MM.1S (cell line): ENCODE measurements at regions not wholly inside any gene's neighbourhood (a gene's known extent, or its start where the extent isn't known, plus 50 kb on each side); places are given as distances from the start of the nearest gene placed in this dataset.

Source experiments
- DNase-seq: peaks from one replicate; pipeline ENCODE4 v3.0.0-alpha.2; 2015
- H2AFZ ChIP-seq: fragments of 300-600 bp; sonication (generic); 2 replicates; pipeline ENCODE4 v1.6.0; 2016; ENCODE audit warnings: antibody characterized with exemption, low read length
- H3F3A ChIP-seq: fragments of 300-600 bp; sonication (generic); 2 replicates; pipeline ENCODE4 v1.6.1; 2016; ENCODE audit warnings: mild to moderate bottlenecking, antibody characterized with exemption, low read length, moderate library complexity, mixed read lengths; ENCODE audit not compliant: insufficient read depth
- H3K27ac ChIP-seq: fragments of 300-600 bp; sonication (generic); 2 replicates; pipeline ENCODE4 v1.5.1; 2016; ENCODE audit warnings: mild to moderate bottlenecking, low read length
- H3K27me3 ChIP-seq: fragments of 300-600 bp; sonication (generic); replicated peaks from 2 replicates; pipeline ENCODE4 v1.6.0; 2016; ENCODE audit warnings: low read length; ENCODE audit not compliant: insufficient read depth
- H3K36me3 ChIP-seq: fragments of 300-600 bp; sonication (generic); replicated peaks from 2 replicates; pipeline ENCODE4 v1.6.1; 2016; ENCODE audit warnings: mild to moderate bottlenecking, low read length, mixed read lengths; ENCODE audit not compliant: insufficient read depth
- H3K4me1 ChIP-seq: fragments of 300-600 bp; sonication (generic); 2 replicates; pipeline ENCODE4 v1.6.1; 2016; ENCODE audit warnings: low read length, mixed read lengths
- H3K4me2 ChIP-seq: fragments of 300-600 bp; sonication (generic); 2 replicates; pipeline ENCODE4 v1.6.0; 2016; ENCODE audit warnings: low read depth, low read length
- H3K4me3 ChIP-seq: fragments of 300-600 bp; sonication (generic); 2 replicates; pipeline ENCODE4 v1.5.1; 2016; ENCODE audit warnings: low read length, mixed read lengths
- H3K79me2 ChIP-seq: fragments of 300-600 bp; sonication (generic); 2 replicates; pipeline ENCODE4 v1.6.1; 2016; ENCODE audit warnings: mixed run types, low read length, mixed read lengths
- H3K9ac ChIP-seq: fragments of 300-600 bp; sonication (generic); 2 replicates; pipeline ENCODE4 v1.6.1; 2016; ENCODE audit warnings: low read length, mixed read lengths
- H3K9me2 ChIP-seq: fragments of 300-600 bp; sonication (generic); replicated peaks from 2 replicates; pipeline ENCODE4 v1.6.1; 2016; ENCODE audit warnings: mild to moderate bottlenecking, low read length, mixed read lengths; ENCODE audit not compliant: insufficient read depth
- H3K9me3 ChIP-seq: fragments of 300-600 bp; sonication (generic); replicated peaks from 2 replicates; pipeline ENCODE4 v1.6.1; 2016; ENCODE audit warnings: mild to moderate bottlenecking, low read length, mixed read lengths; ENCODE audit not compliant: insufficient read depth
- H4K20me1 ChIP-seq: fragments of 300-600 bp; sonication (generic); 2 replicates; pipeline ENCODE4 v1.6.1; 2016; ENCODE audit warnings: mild to moderate bottlenecking, low read length, moderate library complexity, mixed read lengths; ENCODE audit not compliant: insufficient read depth
- CTCF ChIP-seq: fragments of 300-600 bp; sonication (generic); IDR thresholded peaks from 2 replicates; pipeline ENCODE4 v1.5.1; 2016; ENCODE audit warnings: antibody characterized with exemption, low read length, mixed read lengths
- EZH2 ChIP-seq: fragments of 300-600 bp; sonication (generic); optimal IDR thresholded peaks from 2 replicates; pipeline ENCODE3; 2017; ENCODE audit warnings: low read depth, mild to moderate bottlenecking, antibody characterized with exemption, low read length, mixed read lengths
- EZH2phosphoT487 ChIP-seq: fragments of 300-600 bp; sonication (generic); IDR thresholded peaks from 2 replicates; pipeline ENCODE4 v1.6.1; 2018; ENCODE audit warnings: antibody characterized with exemption, low read length

- no peak overlapping the region for H3K9ac ChIP-seq
- no peak for DNase-seq
- H3K9me3 ChIP-seq = no peaks in the 10 kb centered on the region
These were observed 246.7 kb downstream of the KLF6 start for GRCh38 chr10:3538291-3538655.

GRCh38 chr10:3537518-3537917, 247.5 kb downstream of the KLF6 start:
- Histone ChIP-seq H3K9ac (no peak overlapping the region), H3K79me2 (no peaks in the 10 kb centered on the region), H3K27me3 (no peaks in the 10 kb centered on the region), H3K9me2 (no peaks in the 10 kb centered on the region), H4K20me1 (no peaks in the 10 kb centered on the region), H3K4me2 (no peak overlapping the region), H3K4me1 (no peaks in the 10 kb centered on the region), H3F3A (no peaks in the 10 kb centered on the region), H3K4me3 (no peak overlapping the region), H3K36me3 (no peaks in the 10 kb centered on the region), H3K27ac (no peak overlapping the region), H2AFZ (no peak overlapping the region), H3K9me3 (no peaks in the 10 kb centered on the region)
- DNase-seq = no peak
- TF ChIP-seq EZH2 = no peak
- TF ChIP-seq EZH2phosphoT487 = no peak
- no peak for TF ChIP-seq CTCF

More at GRCh38 chr10:3538291-3538655, 246.7 kb downstream of the KLF6 start:
- Histone ChIP-seq H3K27me3 (no peaks in the 10 kb centered on the region), H3K4me3 (no peak overlapping the region), H3K4me2 (no peak overlapping the region), H3F3A (no peaks in the 10 kb centered on the region), H3K79me2 (no peaks in the 10 kb centered on the region), H3K9me2 (no peaks in the 10 kb centered on the region), H4K20me1 (no peaks in the 10 kb centered on the region), H2AFZ (no peak overlapping the region), H3K27ac (no peak overlapping the region), H3K36me3 (no peaks in the 10 kb centered on the region), H3K4me1 (no peaks in the 10 kb centered on the region)
- no peak for TF ChIP-seq EZH2

GRCh38 chr10:3535001-3535400, 250.0 kb downstream of the KLF6 start:
- Histone ChIP-seq H3K9me2 (no peaks in the 10 kb centered on the region), H3K4me1 (no peaks in the 10 kb centered on the region), H3K27me3 (no peaks in the 10 kb centered on the region), H3K36me3 (no peaks in the 10 kb centered on the region), H3K79me2 (no peaks in the 10 kb centered on the region), H3K9me3 (no peaks in the 10 kb centered on the region), H3K27ac (no peak overlapping the region), H3K9ac (no peak overlapping the region), H3K4me2 (no peak overlapping the region), H3F3A (no peaks in the 10 kb centered on the region), H2AFZ (no peak overlapping the region), H4K20me1 (no peaks in the 10 kb centered on the region), H3K4me3 (no peak overlapping the region)
- no peak for DNase-seq
- TF ChIP-seq CTCF (no peak), EZH2 (no peak)

- DNase-seq = no peak
- Histone ChIP-seq H3K36me3 (no peaks in the 10 kb centered on the region), H3K4me2 (no peak overlapping the region), H3K79me2 (no peaks in the 10 kb centered on the region), H3K4me1 (no peaks in the 10 kb centered on the region), H3K4me3 (no peak overlapping the region), H3F3A (no peaks in the 10 kb centered on the region), H4K20me1 (no peaks in the 10 kb centered on the region), H2AFZ (no peak overlapping the region), H3K9me2 (no peaks in the 10 kb centered on the region), H3K9ac (no peak overlapping the region), H3K27me3 (no peaks in the 10 kb centered on the region), H3K27ac (no peak overlapping the region), H3K9me3 (no peaks in the 10 kb centered on the region)
- TF ChIP-seq EZH2 (no peak), EZH2phosphoT487 (no peak), CTCF (no peak)
These were observed 250.6 kb downstream of the KLF6 start for GRCh38 chr10:3534433-3534832.
